ENCODE measurements at regions not wholly inside any gene's neighbourhood (a gene's known extent, or its start where the extent isn't known, plus 50 kb on each side); places are given as distances from the start of the nearest gene placed in this dataset.

DNA sequence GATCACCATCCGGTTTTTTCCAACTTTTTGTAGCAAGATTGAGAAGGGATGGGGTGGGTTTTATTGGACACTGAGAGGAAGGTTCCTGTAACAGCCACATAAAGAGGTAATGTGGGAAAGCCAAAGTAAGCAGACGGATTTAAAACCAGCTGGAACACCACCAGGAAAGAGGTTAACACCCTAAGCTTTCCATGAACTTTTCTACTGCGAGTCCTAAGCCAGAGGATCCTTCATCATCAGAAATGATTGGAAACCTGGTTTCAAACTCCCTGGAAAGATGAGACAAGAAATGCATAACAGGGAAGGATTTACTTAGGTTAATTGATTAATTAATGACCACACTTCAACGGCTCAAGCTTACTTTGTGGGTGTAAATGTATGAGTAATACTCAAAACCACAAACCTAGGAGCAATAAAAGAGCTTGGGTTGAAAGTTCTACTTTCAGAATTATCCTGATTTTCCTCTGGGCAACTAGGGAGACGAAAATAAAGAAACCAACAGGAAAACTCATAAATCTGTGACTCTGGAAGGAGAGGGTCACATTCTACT lies 91.5 kb downstream of the COX18 start:
- H2AFZ ChIP-seq (ENCODE audit: low read depth, low read length, poor library complexity, severe bottlenecking), result no peak overlapping the region
- CTCF ChIA-PET, result no interaction called here
- H3K4me3 ChIP-seq (replicated peaks in 1 of 2; ENCODE audit: low read depth in 1 of 2, low read length in 2 of 2), result no peak overlapping the region
- intact Hi-C loops (cut with micrococcal nuclease), result no loop called here
- TF ChIP-seq, protein P1, sequence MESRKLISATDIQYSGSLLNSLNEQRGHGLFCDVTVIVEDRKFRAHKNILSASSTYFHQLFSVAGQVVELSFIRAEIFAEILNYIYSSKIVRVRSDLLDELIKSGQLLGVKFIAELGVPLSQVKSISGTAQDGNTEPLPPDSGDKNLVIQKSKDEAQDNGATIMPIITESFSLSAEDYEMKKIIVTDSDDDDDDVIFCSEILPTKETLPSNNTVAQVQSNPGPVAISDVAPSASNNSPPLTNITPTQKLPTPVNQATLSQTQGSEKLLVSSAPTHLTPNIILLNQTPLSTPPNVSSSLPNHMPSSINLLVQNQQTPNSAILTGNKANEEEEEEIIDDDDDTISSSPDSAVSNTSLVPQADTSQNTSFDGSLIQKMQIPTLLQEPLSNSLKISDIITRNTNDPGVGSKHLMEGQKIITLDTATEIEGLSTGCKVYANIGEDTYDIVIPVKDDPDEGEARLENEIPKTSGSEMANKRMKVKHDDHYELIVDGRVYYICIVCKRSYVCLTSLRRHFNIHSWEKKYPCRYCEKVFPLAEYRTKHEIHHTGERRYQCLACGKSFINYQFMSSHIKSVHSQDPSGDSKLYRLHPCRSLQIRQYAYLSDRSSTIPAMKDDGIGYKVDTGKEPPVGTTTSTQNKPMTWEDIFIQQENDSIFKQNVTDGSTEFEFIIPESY (IDR thresholded peaks at IDR 0.05; ENCODE audit: extremely low read depth, insufficient replicate concordance, low read length), result no peak
- TF ChIP-seq CBX3 (IDR thresholded peaks at IDR 0.05; ENCODE audit: low read depth), result no peak
- TF ChIP-seq EGR1 (IDR thresholded peaks at IDR 0.05; ENCODE audit: low read depth), result no peak
- no peak for TF ChIP-seq SIN3A (IDR thresholded peaks at IDR 0.05; ENCODE audit: low read depth)
- no peak for TF ChIP-seq SRF (IDR thresholded peaks at IDR 0.05; ENCODE audit: low read depth)
- TF ChIP-seq REST (IDR thresholded peaks at IDR 0.05; ENCODE audit: low read depth), result no peak
- TF ChIP-seq YY1 (IDR thresholded peaks at IDR 0.05; ENCODE audit: extremely low read depth, insufficient replicate concordance, low read depth, low read length), result no peak
- TF ChIP-seq ZFX (IDR thresholded peaks at IDR 0.05), result no peak
- TF ChIP-seq ZNF274 (IDR thresholded peaks at IDR 0.05; ENCODE audit: low read depth, low read length), result no peak
- no peak for TF ChIP-seq SP1 (IDR thresholded peaks at IDR 0.05; ENCODE audit: low read depth)
- TF ChIP-seq EZH2phosphoT487 (IDR thresholded peaks at IDR 0.05; ENCODE audit: borderline replicate concordance), result no peak
- no peak for TF ChIP-seq FOSL1 (IDR thresholded peaks at IDR 0.05; ENCODE audit: low read depth)
- TF ChIP-seq ELF1 (IDR thresholded peaks at IDR 0.05; ENCODE audit: borderline replicate concordance, low read depth), result no peak
- TF ChIP-seq JUND (IDR thresholded peaks at IDR 0.05), result no peak
- TF ChIP-seq TCF7L2 (IDR thresholded peaks at IDR 0.05; ENCODE audit: borderline replicate concordance, extremely low read depth, insufficient read depth, insufficient read length), result no peak
- no peak for TF ChIP-seq RAD21 (IDR thresholded peaks at IDR 0.05; ENCODE audit: low read depth)
- no peak for TF ChIP-seq EZH2 (IDR thresholded peaks at IDR 0.05)
- TF ChIP-seq POLR2A (IDR thresholded peaks at IDR 0.05; ENCODE audit: borderline replicate concordance, extremely low read depth, insufficient read depth, insufficient read length), result no peak
- TF ChIP-seq POLR2AphosphoS5 (IDR thresholded peaks at IDR 0.05; ENCODE audit: low read depth, low read length), result no peak
- no peaks in the 10 kb centered on the region for H3K4me1 ChIP-seq (ENCODE audit: control insufficient read depth in 1 of 2, insufficient read depth in 2 of 2, low read length in 2 of 2)
- H3K27me3 ChIP-seq (ENCODE audit: insufficient read depth, low read length), result peaks cover 5% of the 10 kb centered on the region; the same call in 1 of the 2 replicates
- H3K9ac ChIP-seq (ENCODE audit: low read length), result no peak overlapping the region
- H3K9me2 ChIP-seq (ENCODE audit: insufficient read depth), result no peaks in the 10 kb centered on the region
- DNase-seq (ENCODE audit: low read depth, low spot score) (no peak), ATAC-seq (no peak)
- RAD21 ChIA-PET (ENCODE audit: low non-redundant PET in 1 of 2, low total read pairs in 2 of 2, uncharacterized antibody in 2 of 2, unreplicated experiment in 2 of 2), result no interaction called here
- H4K20me1 ChIP-seq (ENCODE audit: insufficient read depth), result no peaks in the 10 kb centered on the region
- no peak overlapping the region for H3K27ac ChIP-seq (ENCODE audit: low read depth, low read length)
- no peaks in the 10 kb centered on the region for H3K36me3 ChIP-seq (ENCODE audit: control insufficient read depth in 1 of 2, insufficient read depth in 2 of 2, low read length in 2 of 2)
- no peaks in the 10 kb centered on the region for H3K9me3 ChIP-seq (ENCODE audit: control insufficient read depth in 1 of 2, insufficient read depth in 1 of 2, low read depth in 1 of 2, low read length in 2 of 2)
- BruUV-seq (replicated peaks), result no TSS peak
- no peaks in the 10 kb centered on the region for H3K79me2 ChIP-seq (ENCODE audit: insufficient read depth, low read length)
- H3K4me2 ChIP-seq (ENCODE audit: low read length), result no peak overlapping the region
- POLR2A ChIA-PET, result no interaction called here

Data from HCT116 (cell line).